ENCODE measurements at regions not wholly inside any gene's neighbourhood (a gene's known extent, or its start where the extent isn't known, plus 50 kb on each side); places are given as distances from the start of the nearest gene placed in this dataset.

- no peak for TF ChIP-seq POLR2A (IDR thresholded peaks at IDR 0.05)
- TF ChIP-seq, protein P1, sequence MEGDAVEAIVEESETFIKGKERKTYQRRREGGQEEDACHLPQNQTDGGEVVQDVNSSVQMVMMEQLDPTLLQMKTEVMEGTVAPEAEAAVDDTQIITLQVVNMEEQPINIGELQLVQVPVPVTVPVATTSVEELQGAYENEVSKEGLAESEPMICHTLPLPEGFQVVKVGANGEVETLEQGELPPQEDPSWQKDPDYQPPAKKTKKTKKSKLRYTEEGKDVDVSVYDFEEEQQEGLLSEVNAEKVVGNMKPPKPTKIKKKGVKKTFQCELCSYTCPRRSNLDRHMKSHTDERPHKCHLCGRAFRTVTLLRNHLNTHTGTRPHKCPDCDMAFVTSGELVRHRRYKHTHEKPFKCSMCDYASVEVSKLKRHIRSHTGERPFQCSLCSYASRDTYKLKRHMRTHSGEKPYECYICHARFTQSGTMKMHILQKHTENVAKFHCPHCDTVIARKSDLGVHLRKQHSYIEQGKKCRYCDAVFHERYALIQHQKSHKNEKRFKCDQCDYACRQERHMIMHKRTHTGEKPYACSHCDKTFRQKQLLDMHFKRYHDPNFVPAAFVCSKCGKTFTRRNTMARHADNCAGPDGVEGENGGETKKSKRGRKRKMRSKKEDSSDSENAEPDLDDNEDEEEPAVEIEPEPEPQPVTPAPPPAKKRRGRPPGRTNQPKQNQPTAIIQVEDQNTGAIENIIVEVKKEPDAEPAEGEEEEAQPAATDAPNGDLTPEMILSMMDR (IDR thresholded peaks at IDR 0.05), result no peak
- Histone ChIP-seq H3K36me3 (no peaks in the 10 kb centered on the region), H3K9me3 (no peaks in the 10 kb centered on the region), H3K27ac (no peak overlapping the region), H3K27me3 (no peaks in the 10 kb centered on the region), H3K4me1 (no peaks in the 10 kb centered on the region), H3K4me3 (no peak overlapping the region)
- intact Hi-C loops (cut with DNase I; ENCODE audit: low total_unique reads), result no loop called here
- DNase-seq, result no peak
These were observed 114.4 kb downstream of the DMRTA2 start for GRCh38 chr1:50308878-50309277.

DNA sequence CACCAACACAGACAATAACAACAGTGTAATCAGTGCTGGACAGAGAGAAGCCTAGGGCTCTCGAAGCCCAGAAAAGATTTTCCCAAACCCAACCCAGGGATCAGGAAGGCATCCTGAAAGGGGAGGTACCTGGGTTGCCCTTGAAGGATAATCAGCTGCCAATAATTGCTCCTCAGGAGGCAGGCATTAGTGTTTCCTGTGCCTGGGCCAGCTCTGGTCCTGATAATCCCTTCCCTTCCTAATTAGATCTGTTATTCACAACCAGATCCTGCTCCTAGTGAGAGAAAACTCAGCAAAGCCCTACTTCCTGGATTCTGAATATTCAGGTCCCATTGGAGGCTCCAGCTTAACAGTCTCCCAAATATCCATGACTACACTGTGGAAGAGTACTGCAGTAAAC lies 117.4 kb downstream of the DMRTA2 start:
- no peak for DNase-seq
- intact Hi-C loops (cut with DNase I; ENCODE audit: low total_unique reads), result no loop called here

DNA sequence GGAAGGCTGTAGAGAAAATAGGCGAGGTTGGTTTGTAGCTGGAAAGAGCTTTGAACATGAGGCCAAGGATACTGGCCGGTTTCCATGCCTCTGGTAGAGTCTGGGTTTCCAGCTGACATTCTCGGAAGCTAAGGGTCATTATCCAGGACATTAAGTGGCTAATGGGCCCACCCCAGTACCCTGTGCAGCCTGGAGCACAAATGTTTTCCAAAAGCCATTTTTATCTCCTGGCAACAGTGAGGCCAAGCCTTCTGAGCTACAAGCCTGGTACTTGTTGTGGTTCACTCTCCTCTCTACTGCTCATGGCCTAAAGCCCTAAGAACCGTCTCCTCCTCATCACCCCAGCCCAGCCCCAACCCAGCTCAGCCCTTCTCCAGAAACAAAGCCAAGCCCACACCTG lies 122.9 kb downstream of the DMRTA2 start:
- Histone ChIP-seq H3K4me3 (no peak overlapping the region), H3K36me3 (no peaks in the 10 kb centered on the region), H3K27me3 (no peaks in the 10 kb centered on the region), H3K27ac (no peak overlapping the region), H3K4me1 (no peaks in the 10 kb centered on the region), H3K9me3 (no peaks in the 10 kb centered on the region)
- intact Hi-C loops (cut with DNase I; ENCODE audit: low total_unique reads), result no loop called here
- TF ChIP-seq, protein P1 (IDR thresholded peaks at IDR 0.05), result no peak
- no peak for TF ChIP-seq POLR2A (IDR thresholded peaks at IDR 0.05)
- DNase-seq, result no peak

More for the DNA sequence above, 117.4 kb downstream of the DMRTA2 start:
- Histone ChIP-seq H3K27ac (no peak overlapping the region), H3K4me1 (no peaks in the 10 kb centered on the region), H3K27me3 (no peaks in the 10 kb centered on the region), H3K36me3 (no peaks in the 10 kb centered on the region), H3K4me3 (no peak overlapping the region), H3K9me3 (no peaks in the 10 kb centered on the region)
- TF ChIP-seq POLR2A (IDR thresholded peaks at IDR 0.05), result no peak
- TF ChIP-seq, protein P1 (IDR thresholded peaks at IDR 0.05), result no peak

DNA sequence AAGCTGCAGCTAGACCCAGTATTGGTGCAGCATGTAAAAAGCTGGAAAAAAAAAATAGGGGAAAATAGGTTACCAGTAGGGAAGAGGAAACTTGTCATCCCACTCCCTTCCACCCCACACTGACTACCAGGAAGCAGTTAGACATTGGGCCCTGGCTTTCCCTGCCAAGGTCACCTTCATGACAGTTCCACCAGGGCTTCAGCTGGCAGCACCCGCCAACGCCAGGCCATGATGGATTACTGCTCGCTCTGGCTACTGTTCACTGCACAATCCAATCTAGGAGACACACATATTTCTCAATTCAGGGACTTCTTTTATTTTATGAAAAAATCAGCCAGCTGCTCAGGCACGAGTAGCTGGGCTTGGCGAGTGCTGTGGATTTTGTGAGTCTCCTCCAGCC lies 127.7 kb downstream of the DMRTA2 start:
- H3K36me3 ChIP-seq, result no peaks in the 10 kb centered on the region
- H3K27ac ChIP-seq, result no peak overlapping the region
- H3K4me1 ChIP-seq, result no peaks in the 10 kb centered on the region
- no peaks in the 10 kb centered on the region for H3K9me3 ChIP-seq
- TF ChIP-seq, protein P1 (IDR thresholded peaks at IDR 0.05), result no peak
- no peak for TF ChIP-seq POLR2A (IDR thresholded peaks at IDR 0.05)
- no peak for DNase-seq
- intact Hi-C loops (cut with DNase I; ENCODE audit: low total_unique reads), result no loop called here
- no peak overlapping the region for H3K4me3 ChIP-seq
- no peaks in the 10 kb centered on the region for H3K27me3 ChIP-seq

DNA sequence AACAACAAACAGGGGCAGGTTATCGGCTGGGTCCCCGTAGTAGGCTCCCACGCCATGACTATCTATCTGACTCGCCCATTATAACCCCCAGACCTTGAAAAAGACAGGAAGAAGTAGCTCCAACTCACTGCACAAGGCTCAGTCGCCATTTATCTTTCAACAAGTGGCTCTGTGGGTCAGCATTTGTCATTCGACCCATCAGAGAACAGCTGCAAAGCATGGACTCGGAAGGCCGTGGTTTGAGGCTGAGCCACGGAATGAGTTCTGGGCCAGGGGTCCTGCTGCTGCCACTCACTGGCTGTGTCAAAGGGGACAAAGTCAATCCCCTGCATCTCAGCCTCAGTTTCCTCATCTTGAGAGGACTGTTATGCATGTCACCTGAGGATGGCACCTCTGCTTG lies 131.0 kb downstream of the DMRTA2 start:
- TF ChIP-seq, protein P1 (IDR thresholded peaks at IDR 0.05), result no peak
- TF ChIP-seq POLR2A (IDR thresholded peaks at IDR 0.05), result no peak
- Histone ChIP-seq H3K9me3 (no peaks in the 10 kb centered on the region), H3K36me3 (no peaks in the 10 kb centered on the region), H3K27me3 (no peaks in the 10 kb centered on the region), H3K4me3 (no peak overlapping the region), H3K4me1 (no peaks in the 10 kb centered on the region), H3K27ac (no peak overlapping the region)
- intact Hi-C loops (cut with DNase I; ENCODE audit: low total_unique reads), result no loop called here
- DNase-seq, result no peak
